ENCODE measurements at regions not wholly inside any gene's neighbourhood (a gene's known extent, or its start where the extent isn't known, plus 50 kb on each side); places are given as distances from the start of the nearest gene placed in this dataset.

- Histone ChIP-seq H3K4me1 (ENCODE audit: control insufficient read depth, extremely low read depth, insufficient read depth, low read length) (no peaks in the 10 kb centered on the region), H3K27me3 (ENCODE audit: control insufficient read depth in 2 of 2, insufficient read depth in 2 of 2, low read length in 2 of 2) (no peaks in the 10 kb centered on the region), H3K9ac (replicated peaks; ENCODE audit: extremely low read depth, insufficient read depth, low read length) (no peak overlapping the region), H3K4me3 (replicated peaks in 1 of 3; ENCODE audit: insufficient read depth in 1 of 3, low read depth in 1 of 3, low read length in 3 of 3) (no peak overlapping the region), H3K9me3 (replicated peaks; ENCODE audit: control insufficient read depth, insufficient read depth, low read length) (no peaks in the 10 kb centered on the region), H4K20me1 (replicated peaks; ENCODE audit: control insufficient read depth, extremely low read depth, insufficient read depth, low read length) (no peaks in the 10 kb centered on the region), H2AFZ (ENCODE audit: low read depth, low read length) (no peak overlapping the region), H3K36me3 (ENCODE audit: control insufficient read depth in 2 of 2, extremely low read depth in 1 of 2, insufficient read depth in 2 of 2, low read length in 2 of 2) (no peaks in the 10 kb centered on the region), H3K4me2 (ENCODE audit: insufficient read depth, low read length) (no peak overlapping the region), H3K79me2 (ENCODE audit: control insufficient read depth, insufficient read depth, low read length) (no peaks in the 10 kb centered on the region), H3K9me1 (replicated peaks; ENCODE audit: control insufficient read depth, extremely low read depth, insufficient read depth, low read length) (no peaks in the 10 kb centered on the region), H3K27ac (ENCODE audit: insufficient read depth, low read depth, low read length) (no peak overlapping the region)
- no peak for DNase-seq (ENCODE audit: low read depth, low spot score)
- no TSS peak for BruUV-seq (replicated peaks)
- FAIRE-seq = no peak
- dilution Hi-C loops (cut with MboI; ENCODE audit: extremely low pct_ligation_motif_present, low sequenced_read_pairs) = no loop called here
- CTCF ChIA-PET = no interaction called here
- intact Hi-C loops (cut with micrococcal nuclease) = no loop called here
- no peak for TF ChIP-seq POLR2A (IDR thresholded peaks at IDR 0.05; ENCODE audit: low read depth, low read length)
- TF ChIP-seq POLR2AphosphoS5 (IDR thresholded peaks at IDR 0.05; ENCODE audit: insufficient read depth, low read depth, low read length) = no peak
- no peak for TF ChIP-seq JUN (IDR thresholded peaks at IDR 0.05; ENCODE audit: borderline replicate concordance, insufficient read depth, insufficient read length, low read depth)
- no peak for TF ChIP-seq MYC (IDR thresholded peaks at IDR 0.05; ENCODE audit: low read depth, low read length)
- TF ChIP-seq CTCF (IDR thresholded peaks at IDR 0.05; ENCODE audit: extremely low read depth in 1 of 2, insufficient read depth in 1 of 2, low read depth in 1 of 2, low read length in 2 of 2) = no peak
- TF ChIP-seq GATA2 (IDR thresholded peaks at IDR 0.05; ENCODE audit: insufficient read depth, insufficient read length, low read depth, low read length) = no peak
- no peak for TF ChIP-seq MAX (IDR thresholded peaks at IDR 0.05; ENCODE audit: insufficient read depth, insufficient read length)
- no peak for TF ChIP-seq EZH2 (IDR thresholded peaks at IDR 0.05; ENCODE audit: borderline replicate concordance, low read depth, low read length, severe bottlenecking)
- TF ChIP-seq FOS (IDR thresholded peaks at IDR 0.05; ENCODE audit: borderline replicate concordance, insufficient read depth, low read length) = no peak
- POLR2A ChIA-PET = no interaction called here
Observed at GRCh38 chr4:137748616-137749015, 216.3 kb upstream of the PCDH18 start.

All from endothelial cell of umbilical vein (primary cell).